HG03103 (cell line): ENCODE measurements at regions not wholly inside any gene's neighbourhood (a gene's known extent, or its start where the extent isn't known, plus 50 kb on each side); places are given as distances from the start of the nearest gene placed in this dataset.
"Not testable (repeated sequence)": the region's sequence is repeated elsewhere in the genome, so short reads cannot be mapped to it uniquely, and the experiment has no call there.

Experiments
- ATAC-seq: cut with Tn5 transposase; IDR thresholded peaks from one replicate; pipeline ENCODE4 v1.9.1; 2021; ENCODE audit warnings: low read depth; ENCODE audit not compliant: unreplicated experiment

GRCh38 chr4:173731257-173731656, 201.2 kb upstream of the HAND2 start:
- no peak for ATAC-seq

- ATAC-seq, result no peak
Measured at GRCh38 chr4:173722075-173722474, 192.0 kb upstream of the HAND2 start.

- not testable (repeated sequence) for ATAC-seq
Measured at GRCh38 chr4:173718504-173718903, 188.5 kb upstream of the HAND2 start.

- no peak for ATAC-seq
Measured at GRCh38 chr4:173717581-173717980, 187.6 kb upstream of the HAND2 start.

GRCh38 chr4:173714456-173714855, 184.4 kb upstream of the HAND2 start:
- no peak for ATAC-seq

GRCh38 chr4:173713026-173713425, 183.0 kb upstream of the HAND2 start:
- ATAC-seq, result no peak

GRCh38 chr4:173707658-173708419, 177.8 kb upstream of the HAND2 start:
- no peak for ATAC-seq

- no peak for ATAC-seq
Measured at GRCh38 chr4:173704201-173704600, 174.2 kb upstream of the HAND2 start.

- ATAC-seq, result no peak
Measured at GRCh38 chr4:173703021-173703420, 173.0 kb upstream of the HAND2 start.

GRCh38 chr4:173700650-173701049, 170.6 kb upstream of the HAND2 start:
- ATAC-seq, result no peak

GRCh38 chr4:173699841-173700475, 169.9 kb upstream of the HAND2 start:
- no peak for ATAC-seq

- ATAC-seq, result no peak
Measured at GRCh38 chr4:173698557-173699262, 168.7 kb upstream of the HAND2 start.

- ATAC-seq, result no peak
Measured at GRCh38 chr4:173697840-173698239, 167.8 kb upstream of the HAND2 start.

GRCh38 chr4:173696551-173696950, 166.5 kb upstream of the HAND2 start:
- no peak for ATAC-seq

- ATAC-seq, result no peak
Measured at GRCh38 chr4:173696011-173696410, 166.0 kb upstream of the HAND2 start.

GRCh38 chr4:173685831-173686210, 155.8 kb upstream of the HAND2 start:
- no peak for ATAC-seq

GRCh38 chr4:173685165-173685830, 155.3 kb upstream of the HAND2 start:
- no peak for ATAC-seq

- no peak for ATAC-seq
Measured at GRCh38 chr4:173684223-173684622, 154.2 kb upstream of the HAND2 start.

- ATAC-seq, result no peak
Measured at GRCh38 chr4:173682609-173683008, 152.6 kb upstream of the HAND2 start.

GRCh38 chr4:173680278-173680677, 150.2 kb upstream of the HAND2 start:
- ATAC-seq, result no peak

GRCh38 chr4:173675446-173675845, 145.4 kb upstream of the HAND2 start:
- no peak for ATAC-seq
